DMS53 treated with DMSO at 0.1 percent for 48 hours (cell line): ENCODE measurements at regions not wholly inside any gene's neighbourhood (a gene's known extent, or its start where the extent isn't known, plus 50 kb on each side); places are given as distances from the start of the nearest gene placed in this dataset.
A peak's percentile ranks its signal among the peaks of the same experiment; 100 is the strongest.

ENCODE experiments used
- DNase-seq: peaks from one replicate; lab custom pipeline; 2025; ENCODE audit not compliant: unreplicated experiment; lab: John Stamatoyannopoulos, UW

DNA sequence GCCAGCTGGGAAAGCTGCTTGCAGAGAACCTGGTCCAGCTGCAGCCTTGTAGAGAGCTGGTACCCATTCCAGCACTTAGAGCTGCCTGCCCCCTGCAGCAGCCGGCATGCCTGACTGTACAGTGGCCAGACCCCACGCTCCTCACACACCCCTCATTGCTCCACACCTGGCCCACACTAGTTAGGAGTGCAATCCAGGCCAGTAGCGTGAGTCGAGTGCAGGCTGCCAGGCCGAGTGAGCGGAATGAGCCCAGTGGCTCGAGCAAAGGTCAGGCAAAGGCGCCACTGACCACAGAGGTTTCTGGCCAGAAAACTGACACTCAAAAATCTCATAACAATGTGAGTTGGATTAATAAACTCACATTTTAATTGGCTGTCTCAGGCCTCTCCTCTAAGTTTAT is 921.7 kb upstream of the KCND2 start:
- DNase-seq, result no peak

DNA sequence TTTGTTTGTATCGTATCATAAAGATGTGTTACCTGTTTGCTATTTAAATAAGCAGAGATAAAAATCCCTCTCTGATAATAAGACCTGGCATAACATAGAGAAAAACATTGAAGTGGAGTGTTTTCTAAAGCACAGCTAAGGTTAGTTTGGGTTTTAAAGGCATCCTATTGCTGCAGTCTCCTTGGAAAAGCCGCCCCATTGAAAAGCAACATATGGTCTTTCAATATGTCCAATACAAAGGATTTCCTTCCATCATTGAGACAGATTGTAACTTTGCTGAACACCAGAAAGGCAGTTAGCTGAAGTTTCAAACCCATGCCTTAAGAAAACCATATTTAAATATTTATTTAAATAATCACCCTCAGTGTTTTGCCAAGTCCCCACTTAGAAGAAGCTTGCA is 898.5 kb upstream of the KCND2 start:
- DNase-seq, result no peak

DNA sequence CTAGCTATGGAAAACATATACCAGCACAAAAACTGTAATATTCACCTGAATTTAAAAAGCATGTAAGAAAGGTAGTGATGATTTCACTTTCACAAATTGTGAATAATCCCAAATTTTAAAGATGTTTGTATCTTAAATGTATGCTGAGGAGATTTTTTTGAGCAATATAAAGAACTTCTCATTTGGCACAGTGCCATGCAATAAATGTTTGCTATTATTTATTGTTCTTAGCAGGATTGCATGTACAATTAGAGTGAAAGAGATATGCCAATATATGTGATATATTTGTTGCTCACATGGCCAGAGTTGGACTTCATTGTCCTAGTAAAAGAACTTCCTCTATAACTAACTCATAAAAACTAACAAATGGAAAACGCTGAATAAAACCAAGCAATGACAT is 895.1 kb upstream of the KCND2 start:
- DNase-seq, result no peak

DNA sequence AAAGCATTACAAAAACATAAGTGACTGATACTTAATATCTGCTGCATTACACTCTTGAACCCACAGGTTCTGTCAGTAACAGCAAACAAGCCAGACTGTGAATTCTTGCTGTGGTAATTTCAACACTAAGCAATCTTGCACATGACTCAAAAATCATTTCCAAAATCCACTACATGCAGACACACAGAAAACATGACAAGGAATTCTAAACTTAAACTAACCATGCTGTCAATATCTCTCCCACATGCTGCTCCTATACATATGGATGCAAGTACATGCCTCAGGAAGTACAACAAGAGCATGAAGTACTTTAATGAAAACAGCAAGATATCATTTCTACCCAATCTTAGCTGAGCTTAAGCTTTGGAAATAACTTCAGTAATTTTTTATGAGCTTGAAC is 890.2 kb upstream of the KCND2 start:
- DNase-seq, result no peak

DNA sequence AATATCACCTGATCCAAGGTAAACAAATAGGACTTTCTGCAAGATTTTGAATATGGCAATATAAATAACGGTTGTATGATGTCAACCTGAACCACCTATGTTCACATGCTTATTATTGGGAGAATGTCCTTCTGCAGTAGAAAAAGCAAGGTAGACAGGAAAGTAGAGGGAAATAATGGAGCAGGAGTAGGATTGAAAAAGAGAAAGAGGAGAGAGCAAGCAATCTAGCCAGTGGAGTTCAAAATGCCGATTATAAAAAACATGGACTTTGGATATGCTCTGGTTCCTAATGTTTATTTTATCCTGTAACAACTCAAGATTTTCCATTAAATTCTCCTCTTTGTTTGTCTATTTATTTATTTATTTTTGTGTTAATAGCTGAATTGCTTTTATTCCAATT is 878.0 kb upstream of the KCND2 start:
- no peak for DNase-seq

DNA sequence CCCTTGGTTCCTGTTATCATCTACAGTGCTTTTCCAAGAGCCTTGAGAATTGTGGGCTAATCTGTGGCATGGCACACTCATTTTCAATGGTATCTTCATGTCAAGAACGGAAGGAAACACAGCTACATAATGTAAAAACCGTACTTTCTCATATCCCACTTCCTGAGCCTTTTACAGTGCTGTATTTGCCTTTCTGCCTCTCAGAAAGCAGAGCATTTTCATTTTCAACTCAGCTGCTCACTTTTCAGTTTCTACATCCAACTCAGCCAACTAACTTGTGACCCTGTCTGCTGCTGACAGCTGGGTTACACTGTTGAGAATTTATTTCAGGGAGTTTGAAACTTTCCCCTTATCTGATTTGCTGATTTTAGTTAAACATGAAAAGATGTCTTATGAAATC is 875.8 kb upstream of the KCND2 start:
- DNase-seq, result no peak

DNA sequence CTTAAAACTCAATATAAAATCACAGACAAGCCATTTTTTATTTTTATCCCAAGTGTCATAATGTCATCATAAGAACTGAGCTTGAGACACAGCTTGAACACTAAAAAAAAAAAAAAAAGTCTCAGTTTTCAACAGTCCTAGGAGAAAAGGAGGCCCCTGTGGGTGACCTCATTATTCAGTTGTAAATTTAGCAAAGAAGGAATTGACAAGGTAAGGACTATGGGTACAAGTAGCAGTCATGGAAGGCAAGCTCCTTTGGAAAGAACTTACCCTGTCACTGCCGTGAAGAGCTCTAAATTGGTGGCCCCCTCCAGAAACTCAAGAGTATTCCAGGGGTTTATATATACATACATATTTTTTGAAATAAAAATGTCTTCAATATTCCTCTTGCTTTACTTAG is 864.4 kb upstream of the KCND2 start:
- no peak for DNase-seq

DNA sequence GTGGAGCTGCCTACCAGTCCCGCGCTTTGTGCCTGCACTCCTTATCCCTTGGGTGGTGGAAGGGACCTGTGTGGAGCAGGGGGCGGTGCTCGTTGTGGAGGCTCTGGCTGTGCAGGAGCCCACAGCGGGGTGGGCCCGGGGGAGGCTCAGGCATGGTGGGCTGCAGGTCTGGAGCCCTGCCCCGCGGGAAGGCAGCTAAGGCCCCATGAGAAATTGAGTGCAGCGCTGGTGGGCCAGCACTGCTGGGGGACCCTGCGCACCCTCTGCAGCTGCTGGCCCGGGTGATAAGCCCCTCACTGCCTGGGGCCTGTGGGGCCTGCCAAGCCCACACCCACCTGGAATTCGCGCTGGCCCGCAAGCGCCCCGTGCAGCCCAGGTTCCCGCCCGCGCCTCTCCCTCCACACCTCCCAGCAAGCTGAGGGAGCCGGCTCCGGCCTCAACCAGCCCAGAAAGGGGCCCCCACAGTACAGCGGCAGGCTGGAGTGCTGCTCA is 859.6 kb upstream of the KCND2 start:
- DNase-seq, result no peak

DNA sequence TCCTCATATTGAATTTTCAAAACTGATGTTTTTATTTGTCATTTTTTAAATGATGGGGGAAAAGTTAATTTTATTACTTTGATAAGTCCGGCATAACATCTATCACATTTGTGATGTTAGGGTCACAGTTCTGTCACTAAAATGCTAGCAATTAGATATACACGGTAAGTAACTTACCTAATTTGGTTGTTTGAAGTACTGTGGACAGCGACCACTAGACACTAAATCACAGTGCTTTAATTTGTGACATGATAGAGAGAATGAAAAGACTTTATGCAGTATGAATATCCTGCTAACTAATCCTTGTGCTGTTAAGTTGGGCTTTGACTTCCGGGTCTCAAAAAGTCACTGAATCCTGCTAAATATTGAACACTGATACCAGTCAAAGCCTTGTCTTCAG is 857.3 kb upstream of the KCND2 start:
- DNase-seq, result no peak

DNA sequence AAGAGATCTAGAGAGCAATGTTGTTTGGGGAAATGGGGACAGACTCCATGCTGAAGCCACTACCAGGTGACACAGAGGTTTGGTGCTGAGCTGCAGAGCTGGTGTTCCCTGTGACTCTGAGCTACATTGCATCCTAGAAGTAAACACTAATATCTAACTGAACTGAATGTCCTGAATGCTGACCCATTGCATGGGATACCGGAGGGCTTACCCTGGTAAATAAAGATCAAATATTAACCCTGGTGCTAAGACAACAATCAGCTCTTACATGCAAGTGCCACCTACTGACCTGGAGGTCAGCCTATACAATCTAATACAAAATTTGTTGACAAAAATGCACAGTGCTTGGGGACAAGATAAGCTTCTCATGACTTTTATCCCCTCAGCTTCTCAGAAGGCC is 851.3 kb upstream of the KCND2 start:
- DNase-seq, result no peak

DNA sequence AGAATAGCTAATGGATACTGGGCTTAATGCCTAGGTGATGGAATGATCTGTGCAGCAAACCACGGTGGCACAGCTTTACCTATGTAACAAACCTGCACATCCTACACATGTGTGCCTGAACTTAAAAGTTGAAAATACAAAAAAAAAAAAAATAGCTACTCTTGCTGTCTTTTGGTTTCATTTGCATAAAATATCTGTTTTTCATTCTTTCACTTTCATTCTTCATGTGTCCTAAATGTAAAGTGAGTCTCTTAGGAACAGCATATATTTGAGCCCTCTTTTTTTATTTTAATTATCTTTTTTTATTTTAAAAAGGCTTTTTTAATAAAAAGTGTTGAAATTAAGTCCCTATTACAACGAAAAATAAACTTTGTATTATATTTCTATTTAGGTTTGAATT is 836.1 kb upstream of the KCND2 start:
- no peak for DNase-seq

DNA sequence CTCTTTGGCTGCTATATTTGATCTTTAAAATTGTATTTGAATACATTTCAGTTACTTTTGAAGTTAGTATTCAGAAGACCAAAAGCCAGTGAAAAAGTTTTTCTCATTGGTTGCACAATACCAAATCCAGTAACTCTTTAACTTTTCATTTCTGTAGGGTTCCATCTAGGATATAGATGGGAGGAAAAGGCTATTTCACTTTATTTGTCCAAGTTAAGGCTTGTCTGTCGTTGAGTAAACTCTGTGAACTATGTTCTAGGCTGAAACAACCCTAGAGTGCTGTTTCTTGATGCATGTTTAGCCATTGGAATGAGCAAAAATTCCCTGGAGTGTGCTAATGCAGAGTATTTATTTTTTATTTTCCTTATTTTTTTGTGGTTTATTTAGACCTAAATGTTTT is 834.7 kb upstream of the KCND2 start:
- DNase-seq, result no peak

DNA sequence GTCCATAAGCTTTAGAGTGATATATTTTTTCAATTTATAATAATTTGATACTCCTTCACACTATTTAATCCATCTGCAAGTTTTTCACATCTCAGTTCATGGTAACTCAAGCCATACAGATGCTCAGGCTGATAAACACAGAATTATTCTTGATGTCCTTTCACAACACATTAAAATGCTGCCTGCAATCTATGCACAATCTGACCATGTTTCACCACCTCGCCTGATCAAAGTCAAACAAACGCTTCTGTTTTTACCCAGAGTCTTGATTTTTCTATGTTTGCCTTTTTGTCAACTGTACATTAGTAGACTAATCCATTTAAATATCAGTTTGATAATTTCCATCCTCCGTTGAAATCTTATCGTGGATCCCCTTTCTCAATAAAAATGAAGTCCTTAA is 833.8 kb upstream of the KCND2 start:
- DNase-seq, result no peak

DNA sequence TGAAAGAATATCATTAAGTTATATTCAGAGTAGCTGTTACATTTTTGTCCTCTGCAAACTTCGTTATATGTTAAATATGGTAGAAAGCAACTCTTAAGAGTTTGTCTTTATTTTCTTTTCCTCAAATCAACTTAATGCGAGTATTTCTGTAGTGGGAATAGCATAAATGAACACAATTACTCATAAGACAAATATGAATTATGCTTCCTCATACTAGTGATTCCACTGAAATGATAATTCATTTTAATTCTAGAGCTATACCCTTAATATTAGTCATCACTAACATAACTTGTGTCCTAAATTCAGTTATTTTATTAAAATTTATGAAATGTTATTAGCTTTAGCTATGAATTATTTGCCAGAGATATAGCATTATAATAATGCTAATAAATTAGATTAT is 820.6 kb upstream of the KCND2 start:
- no peak for DNase-seq

DNA sequence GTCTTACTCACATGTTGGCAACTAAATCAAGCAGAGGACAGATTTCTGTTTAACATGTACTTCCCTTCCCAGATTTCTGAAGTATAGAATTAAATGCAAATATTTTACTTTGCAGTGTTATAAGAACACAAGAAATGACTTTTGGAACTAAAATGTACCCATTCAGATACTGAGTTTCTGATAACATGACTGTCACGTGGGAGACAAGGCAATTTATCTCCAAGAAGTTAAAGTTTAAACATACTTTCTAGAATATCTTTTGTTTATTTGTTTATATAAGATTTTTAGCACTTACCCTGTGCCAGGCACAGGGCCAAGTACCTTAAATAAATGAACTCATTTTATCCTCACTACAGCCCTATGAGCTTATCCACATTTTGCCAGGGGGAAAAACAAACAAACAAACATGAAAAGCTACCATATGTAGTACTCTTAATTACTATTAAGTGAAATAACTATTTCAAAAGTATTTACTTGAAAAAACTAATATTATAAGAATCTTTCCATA is 807.1 kb upstream of the KCND2 start:
- no peak for DNase-seq

DNA sequence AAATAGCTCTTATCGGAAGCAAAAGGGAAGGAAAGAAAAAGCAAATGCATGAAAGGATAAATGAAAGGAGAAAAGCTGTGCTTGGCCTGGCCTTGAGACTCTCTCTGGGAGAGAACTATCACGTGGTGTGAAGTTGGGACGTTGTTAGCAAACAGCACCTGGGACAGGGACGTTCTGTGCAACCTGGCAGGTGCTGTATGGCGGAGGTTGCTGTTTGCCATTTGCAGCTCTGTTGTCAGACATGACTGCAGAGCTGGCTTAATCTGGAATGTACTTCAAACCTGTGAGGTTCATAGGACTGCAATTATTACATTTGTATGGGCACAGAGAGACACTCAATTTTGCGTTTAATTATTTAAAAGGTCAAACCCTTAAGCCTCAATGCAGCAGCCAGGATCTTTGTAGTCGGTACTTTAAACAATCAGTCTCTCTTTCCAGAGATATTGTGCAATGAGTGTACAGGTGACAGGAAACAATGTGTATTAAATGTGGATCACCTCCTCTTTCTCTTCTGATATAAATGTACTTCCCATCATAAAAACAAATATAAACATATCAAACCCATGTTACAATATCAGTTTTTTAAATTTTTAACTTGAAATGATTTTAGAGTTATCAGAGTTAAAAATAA is 800.5 kb upstream of the KCND2 start:
- DNase-seq, result peak; percentile 100

DNA sequence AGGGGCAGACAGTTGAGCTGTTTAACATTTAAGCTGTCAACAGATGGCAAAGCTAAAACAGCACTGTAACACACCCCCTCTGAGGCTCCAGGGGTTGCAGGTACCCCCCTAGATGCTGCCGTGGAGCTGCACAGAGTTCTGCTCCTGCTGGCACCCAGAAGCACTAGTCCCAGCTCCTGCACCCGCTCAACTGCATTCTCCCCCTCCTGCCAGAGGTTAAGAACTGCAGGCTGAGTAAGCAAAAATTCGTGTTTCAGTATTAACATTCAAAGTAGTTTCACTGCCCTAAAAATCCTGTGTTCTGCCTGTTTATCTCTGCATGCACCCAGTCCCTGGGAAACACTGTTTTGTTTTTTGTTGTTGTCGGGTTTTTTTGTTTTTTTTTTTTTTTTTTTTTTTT is 790.8 kb upstream of the KCND2 start:
- DNase-seq, result peak; percentile 51

DNA sequence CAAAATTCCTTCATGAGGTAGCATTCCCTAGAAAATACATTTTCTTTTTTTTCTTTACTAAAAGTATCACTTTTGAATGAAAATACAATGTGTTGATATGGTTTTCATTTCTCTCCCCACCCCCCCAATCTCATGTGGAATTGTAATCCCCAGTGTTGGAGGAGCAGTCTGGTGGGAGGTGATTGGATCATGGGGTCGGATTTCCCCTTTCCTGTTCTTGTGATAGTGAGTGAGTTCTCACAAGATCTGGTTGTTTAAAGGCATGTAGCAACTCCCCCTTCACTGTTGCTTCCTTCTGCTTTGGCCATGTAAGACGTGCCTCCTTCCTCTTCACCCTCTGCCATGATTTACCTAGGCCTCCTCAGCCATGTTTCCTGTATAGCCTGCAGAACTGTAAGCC is 790.3 kb upstream of the KCND2 start:
- no peak for DNase-seq

DNA sequence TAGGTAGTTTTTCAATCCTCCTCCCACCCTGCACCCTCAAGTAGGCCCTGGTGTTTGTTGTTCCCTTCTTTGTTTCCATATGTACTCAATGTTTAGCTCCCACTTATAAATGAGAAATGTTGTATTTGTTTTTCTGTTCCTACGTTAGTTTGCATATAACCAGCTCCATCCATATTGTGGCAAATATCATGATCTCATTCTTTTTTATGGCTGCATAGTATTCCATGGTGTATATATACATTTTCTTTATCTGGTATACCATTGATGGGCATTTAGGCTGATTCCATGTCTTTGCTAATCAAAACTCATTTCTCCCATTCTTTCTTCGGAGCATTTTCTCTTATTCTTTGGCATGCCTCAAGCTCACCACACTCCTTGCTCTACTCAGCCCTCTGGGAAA is 789.6 kb upstream of the KCND2 start:
- DNase-seq, result no peak

DNA sequence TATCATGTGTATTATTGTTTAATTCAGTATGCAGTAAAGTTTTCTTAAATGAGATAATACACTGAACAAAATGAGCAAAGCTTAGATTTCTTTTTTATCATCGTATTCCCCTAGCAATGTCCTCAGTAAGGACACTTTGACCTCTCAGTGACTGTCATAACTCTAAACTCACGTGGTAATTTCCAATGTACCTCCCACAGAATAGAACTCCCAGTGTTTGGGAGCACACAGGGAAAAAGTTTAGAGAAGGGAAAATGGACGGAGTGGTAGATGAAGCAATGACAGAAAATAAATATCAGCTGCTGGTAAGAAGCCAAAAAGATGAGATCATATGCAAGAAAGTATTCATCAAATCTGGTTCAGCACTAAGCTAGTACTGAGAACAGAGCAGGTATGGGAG is 758.6 kb upstream of the KCND2 start:
- no peak for DNase-seq

DNA sequence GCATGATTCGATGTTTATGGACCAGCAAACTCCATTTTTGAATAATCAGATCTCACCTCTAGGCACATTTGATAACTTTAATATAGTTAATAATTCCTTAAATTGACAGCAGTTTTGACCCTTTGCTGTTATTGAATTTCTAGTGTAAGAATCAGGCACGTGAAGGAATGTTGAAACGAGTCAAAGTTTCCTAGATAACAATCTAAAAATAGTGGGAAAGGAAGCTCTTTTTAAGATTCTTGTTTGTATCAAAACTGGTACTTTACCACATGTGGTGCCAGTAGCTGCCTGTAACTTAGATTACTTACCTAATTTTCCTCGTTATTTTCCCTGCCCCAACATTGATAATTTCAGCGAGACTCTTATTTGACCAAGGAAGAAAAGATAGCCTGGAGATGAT is 757.8 kb upstream of the KCND2 start:
- DNase-seq, result no peak

DNA sequence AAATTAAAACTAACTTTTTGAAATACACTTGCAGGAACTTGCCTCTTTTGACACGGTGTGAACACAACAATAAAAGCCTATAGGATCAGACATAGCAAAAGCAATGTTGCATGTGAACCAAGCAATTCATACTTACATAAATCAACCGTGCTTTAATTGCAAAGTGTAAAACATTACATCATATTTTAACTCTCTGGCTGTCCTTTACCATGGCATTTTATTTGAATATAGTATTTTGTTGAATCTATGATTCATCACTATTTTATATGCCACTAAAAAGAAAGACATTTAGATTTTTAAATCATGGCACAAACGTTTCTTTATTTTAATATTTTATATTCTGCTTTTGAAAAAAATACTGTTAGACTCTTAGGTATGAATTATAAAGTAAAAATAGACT is 757.0 kb upstream of the KCND2 start:
- no peak for DNase-seq

DNA sequence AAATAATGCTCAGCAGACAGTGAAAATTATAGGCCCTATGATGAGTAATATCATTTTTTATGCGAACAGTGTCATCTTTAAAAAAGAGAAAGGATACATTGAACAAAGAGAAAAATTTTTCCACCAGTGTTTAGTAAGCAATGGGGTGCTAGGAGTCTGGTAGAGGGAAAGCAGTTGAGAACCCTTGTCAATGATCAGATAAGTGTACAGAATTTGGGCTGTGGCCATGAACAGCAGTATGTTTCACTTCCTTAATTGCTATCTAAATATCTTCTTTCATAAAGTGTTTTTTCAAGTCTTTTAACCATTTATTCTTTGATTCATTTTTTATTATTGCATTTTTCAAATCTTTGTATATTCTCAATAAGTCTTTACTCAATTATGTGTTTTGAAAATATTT is 750.7 kb upstream of the KCND2 start:
- no peak for DNase-seq
